SK-N-SH (cell line): ENCODE measurements at regions not wholly inside any gene's neighbourhood (a gene's known extent, or its start where the extent isn't known, plus 50 kb on each side); places are given as distances from the start of the nearest gene placed in this dataset.

Source experiments
- CTCF ChIA-PET: fragments of 300-600, 350-600 bp; formaldehyde crosslinking; extraction: SDS; loops from one replicate; lab custom pipeline; 2021; lab: Yijun Ruan, JAX
- POLR2A ChIA-PET: fragments of 350-600 bp; sonication (Branson Sonifier 250); formaldehyde crosslinking; extraction: SDS; loops from one replicate; lab custom pipeline; 2020; ENCODE audit warnings: antibody characterized with exemption, inconsistent platforms; lab: Yijun Ruan, JAX
- DNase-seq: peaks from one replicate; pipeline ENCODE4 v3.0.0; 2012
- H2AFZ ChIP-seq: fragments of 200-600 bp; sonication (generic); 2 replicates; pipeline ENCODE4 v1.8.1; 2016; ENCODE audit warnings: antibody characterized with exemption, mild to moderate bottlenecking, low read depth
- H3F3A ChIP-seq: fragments of 200-600 bp; sonication (generic); replicated peaks from 2 replicates; pipeline ENCODE3; 2016; ENCODE audit warnings: antibody characterized with exemption, mild to moderate bottlenecking; ENCODE audit not compliant: insufficient read depth
- H3K27ac ChIP-seq, 2 experiments: fragments of 200-500 bp in 1 of 2; fragments of 200-600 bp in 1 of 2; sonication (Bioruptor generic) in 1 of 2; sonication (generic), shearing (Covaris generic) in 1 of 2; 2 replicates each; pipeline versions ENCODE4 v1.5.1 to v1.6.1; 2014 to 2016; ENCODE audit warnings: low read depth in 2 of 2, inconsistent platforms in 1 of 2, low read length in 1 of 2, mild to moderate bottlenecking in 1 of 2, mixed read lengths in 1 of 2
- H3K27me3 ChIP-seq: fragments of 200-600 bp; sonication (generic), shearing (Covaris generic); 2 replicates; pipeline ENCODE4 v1.6.1; 2016; ENCODE audit warnings: mixed run types; ENCODE audit not compliant: insufficient read depth
- H3K36me3 ChIP-seq, 2 experiments: fragments of 200-500 bp in 1 of 2; fragments of 200-600 bp in 1 of 2; sonication (Bioruptor generic) in 1 of 2; sonication (generic) in 1 of 2; replicated peaks in 1 of 2; 2 replicates each; pipeline versions ENCODE3 to v1.5.1; 2014 to 2016; ENCODE audit warnings: low read length in 1 of 2, mild to moderate bottlenecking in 1 of 2; ENCODE audit not compliant: insufficient read depth in 2 of 2, control insufficient read depth in 1 of 2
- H3K4me1 ChIP-seq, 2 experiments: fragments of 200-500 bp in 1 of 2; fragments of 200-600 bp in 1 of 2; sonication (Bioruptor generic) in 1 of 2; sonication (generic), shearing (Covaris generic) in 1 of 2; 2 replicates each; pipeline versions ENCODE4 v1.5.1 to v1.6.1; 2014 to 2016; ENCODE audit warnings: low read depth in 1 of 2, low read length in 1 of 2, mixed run types in 1 of 2; ENCODE audit not compliant: insufficient read depth in 2 of 2, control insufficient read depth in 1 of 2
- H3K4me2 ChIP-seq: fragments of 200-600 bp; sonication (generic), shearing (Covaris generic); 2 replicates; pipeline ENCODE4 v1.6.1; 2017; ENCODE audit warnings: mixed run types
- H3K4me3 ChIP-seq, 2 experiments: fragments of 200-500 bp in 1 of 2; fragments of 200-600 bp in 1 of 2; sonication (Bioruptor generic) in 1 of 2; sonication (generic), shearing (Covaris generic) in 1 of 2; 2 replicates each; pipeline versions ENCODE4 v1.5.1 to v1.8.1; 2014 to 2016; ENCODE audit warnings: low read depth in 2 of 2, inconsistent platforms in 1 of 2, low read length in 1 of 2, mild to moderate bottlenecking in 1 of 2, mixed read lengths in 1 of 2, moderate library complexity in 1 of 2
- H3K79me2 ChIP-seq: fragments of 200-600 bp; sonication (generic); 2 replicates; pipeline ENCODE4 v1.8.1; 2017; ENCODE audit warnings: mild to moderate bottlenecking; ENCODE audit not compliant: insufficient read depth
- H3K9ac ChIP-seq: fragments of 200-600 bp; sonication (generic); 2 replicates; pipeline ENCODE4 v1.6.1; 2017; ENCODE audit warnings: mixed run types
- H3K9me2 ChIP-seq: fragments of 200-600 bp; sonication (generic); 2 replicates; pipeline ENCODE4 v1.6.1; 2017; ENCODE audit warnings: mixed run types
- H3K9me3 ChIP-seq: fragments of 200-600 bp; sonication (generic); 2 replicates; pipeline ENCODE4 v1.6.1; 2017; ENCODE audit warnings: mixed run types, mild to moderate bottlenecking, moderate library complexity
- H4K20me1 ChIP-seq: fragments of 200-600 bp; sonication (generic); 2 replicates; pipeline ENCODE4 v1.6.1; 2017; ENCODE audit warnings: mild to moderate bottlenecking, mixed run types; ENCODE audit not compliant: insufficient read depth
- CTCF ChIP-seq: fragments of 200-600 bp; sonication (generic); IDR thresholded peaks from 2 replicates; pipeline ENCODE4 v1.6.1; 2017; ENCODE audit warnings: antibody characterized with exemption, mild to moderate bottlenecking, moderate library complexity
- ELF1 ChIP-seq: IDR thresholded peaks from 2 replicates; pipeline ENCODE4 v1.4.0; 2012
- FOXJ3 ChIP-seq: sonication (generic); formaldehyde crosslinking; IDR thresholded peaks from 2 replicates; pipeline ENCODE4 v1.5.1; 2020; ENCODE audit warnings: mild to moderate bottlenecking, missing genetic modification reagents
- GABPA ChIP-seq: IDR thresholded peaks from 2 replicates; pipeline ENCODE4 v1.4.0; 2012; ENCODE audit warnings: low read depth, mild to moderate bottlenecking
- IRF3 ChIP-seq: fragments of 150-350 bp; IDR thresholded peaks from 2 replicates; pipeline ENCODE4 v1.6.1; 2016; ENCODE audit warnings: mild to moderate bottlenecking, low read depth, low read length
- JUND ChIP-seq: IDR thresholded peaks from 2 replicates; pipeline ENCODE4 v1.4.0; 2012
- MEF2A ChIP-seq: IDR thresholded peaks from 2 replicates; pipeline ENCODE4 v1.4.0; 2012; ENCODE audit warnings: low read depth, borderline replicate concordance
- MXI1 ChIP-seq: IDR thresholded peaks from 2 replicates; pipeline ENCODE4 v1.6.1; 2012; ENCODE audit warnings: mild to moderate bottlenecking, low read depth, low read length, improper control_type of control experiment
- NFIC ChIP-seq: IDR thresholded peaks from 2 replicates; pipeline ENCODE4 v1.4.0; 2012; ENCODE audit warnings: borderline replicate concordance
- POLR2AphosphoS5 ChIP-seq: IDR thresholded peaks from 2 replicates; pipeline ENCODE4 v1.6.1; 2012; ENCODE audit warnings: low read depth, low read length
- RAD21 ChIP-seq: IDR thresholded peaks from 2 replicates; pipeline ENCODE4 v1.6.1; 2012; ENCODE audit warnings: mild to moderate bottlenecking, low read length
- RCOR1 ChIP-seq: fragments of 150-350 bp; IDR thresholded peaks from 2 replicates; pipeline ENCODE4 v1.6.1; 2017; ENCODE audit warnings: antibody characterized with exemption, low read length
- REST ChIP-seq: IDR thresholded peaks from 2 replicates; pipeline ENCODE4 v1.6.1; 2012; ENCODE audit warnings: mild to moderate bottlenecking, low read depth, low read length, moderate library complexity
- RFX5 ChIP-seq: IDR thresholded peaks from 2 replicates; pipeline ENCODE4 v1.6.1; 2012; ENCODE audit warnings: mild to moderate bottlenecking, improper control_type of control experiment, low read length
- RXRA ChIP-seq: IDR thresholded peaks from 2 replicates; pipeline ENCODE4 v1.4.0; 2012; ENCODE audit warnings: low read depth, mild to moderate bottlenecking, borderline replicate concordance
- SIN3A ChIP-seq: IDR thresholded peaks from 2 replicates; pipeline ENCODE4 v1.6.1; 2012; ENCODE audit warnings: low read depth, mild to moderate bottlenecking, low read length, moderate library complexity, borderline replicate concordance
- SMC3 ChIP-seq: IDR thresholded peaks from 2 replicates; pipeline ENCODE4 v1.6.1; 2012; ENCODE audit warnings: low read depth, low read length, improper control_type of control experiment
- TCF12 ChIP-seq: IDR thresholded peaks from 2 replicates; pipeline ENCODE4 v1.4.0; 2012
- USF2 ChIP-seq: fragments of 150-350 bp; IDR thresholded peaks from 2 replicates; pipeline ENCODE4 v1.6.1; 2017; ENCODE audit warnings: antibody characterized with exemption, low read length, low read depth, borderline replicate concordance
- YY1 ChIP-seq: IDR thresholded peaks from 2 replicates; pipeline ENCODE4 v1.4.0; 2012; ENCODE audit warnings: low read depth, mild to moderate bottlenecking
- WGBS: methylation state at CpG from one replicate; pipeline ENCODE4 v1.1.6; 2017; ENCODE audit warnings: low lambda C conversion rate; 5-methylcytosine and 5-hydroxymethylcytosine counted together

GRCh38 chr7:119341822-119342221 is 931.2 kb upstream of the KCND2 start:
- 31% methylated on average over 5 of the region's 5 CpGs for WGBS
- Histone ChIP-seq H3K9me3 (no peaks in the 10 kb centered on the region), H3K9me2 (no peaks in the 10 kb centered on the region), H3K4me1 (no peaks in the 10 kb centered on the region), H3F3A (no peaks in the 10 kb centered on the region), H3K27ac (no peak overlapping the region), H3K79me2 (no peaks in the 10 kb centered on the region), H2AFZ (no peak overlapping the region), H3K4me3 (no peak overlapping the region), H3K4me2 (no peak overlapping the region), H3K27me3 (no peaks in the 10 kb centered on the region), H3K36me3 (no peaks in the 10 kb centered on the region), H4K20me1 (no peaks in the 10 kb centered on the region), H3K9ac (no peak overlapping the region)
- CTCF ChIA-PET, result interaction anchor here (0.8 kb wide), 1 partner anchor 9 kb away, joined by 3 read pairs; no protein-coding TSS in a partner anchor
- DNase-seq, result no peak
- TF ChIP-seq SIN3A (no peak), RCOR1 (no peak), RAD21 (no peak), SMC3 (no peak), REST (no peak), MXI1 (no peak), POLR2AphosphoS5 (no peak), RXRA (no peak), YY1 (no peak), NFIC (no peak)
- POLR2A ChIA-PET, result no interaction called here

GRCh38 chr7:119343289-119343688 is 929.7 kb upstream of the KCND2 start:
- no peaks in the 10 kb centered on the region for H3K9me3 ChIP-seq
- WGBS, result 2% methylated on average over 1 of the region's 1 CpG
- ChIA-PET CTCF (no interaction called here), POLR2A (no interaction called here)
- no peaks in the 10 kb centered on the region for H3K4me1 ChIP-seq
- H3K9ac ChIP-seq, result no peak overlapping the region
- no peaks in the 10 kb centered on the region for H3K79me2 ChIP-seq
- H3K36me3 ChIP-seq, result no peaks in the 10 kb centered on the region
- no peaks in the 10 kb centered on the region for H3K9me2 ChIP-seq
- H4K20me1 ChIP-seq, result no peaks in the 10 kb centered on the region
- no peak overlapping the region for H3K27ac ChIP-seq
- H3K4me3 ChIP-seq, result no peak overlapping the region
- no peak for DNase-seq
- H2AFZ ChIP-seq, result no peak overlapping the region
- no peaks in the 10 kb centered on the region for H3K27me3 ChIP-seq
- H3K4me2 ChIP-seq, result no peak overlapping the region
- no peaks in the 10 kb centered on the region for H3F3A ChIP-seq
- TF ChIP-seq USF2, result no peak
- TF ChIP-seq MXI1, result no peak
- no peak for TF ChIP-seq ELF1
- TF ChIP-seq FOXJ3 (CRISPR knock-in tag), result no peak
- no peak for TF ChIP-seq YY1
- TF ChIP-seq RXRA, result no peak
- no peak for TF ChIP-seq CTCF
- TF ChIP-seq RFX5, result no peak
- TF ChIP-seq JUND, result no peak
- TF ChIP-seq TCF12, result no peak
- no peak for TF ChIP-seq MEF2A
- TF ChIP-seq GABPA, result no peak
- TF ChIP-seq SMC3, result no peak
- no peak for TF ChIP-seq IRF3
- TF ChIP-seq POLR2AphosphoS5, result no peak
